ENCODE measurements at regions not wholly inside any gene's neighbourhood (a gene's known extent, or its start where the extent isn't known, plus 50 kb on each side); places are given as distances from the start of the nearest gene placed in this dataset.
"Not testable (repeated sequence)": the region's sequence is repeated elsewhere in the genome, so short reads cannot be mapped to it uniquely, and the experiment has no call there.

GRCh38 chr12:126432780-126433179, 1367.5 kb downstream of the AACS start:
- no peak for DNase-seq (ENCODE audit: low spot score)
- in situ Hi-C loops (cut with MboI; ENCODE audit: low pct_unique_long_range_greater_than_20kb, low sequenced_read_pairs, unreplicated experiment), result no loop called here
- no peak for TF ChIP-seq CTCF (IDR thresholded peaks at IDR 0.05; ENCODE audit: extremely low read depth, insufficient read depth, missing control alignments)

GRCh38 chr12:126434412-126434985, 1369.3 kb downstream of the AACS start:
- no peak for DNase-seq (ENCODE audit: low spot score)
- TF ChIP-seq CTCF (IDR thresholded peaks at IDR 0.05; ENCODE audit: extremely low read depth, insufficient read depth, missing control alignments), result no peak
- in situ Hi-C loops (cut with MboI; ENCODE audit: low pct_unique_long_range_greater_than_20kb, low sequenced_read_pairs, unreplicated experiment), result no loop called here

GRCh38 chr12:126436041-126436440, 1370.8 kb downstream of the AACS start:
- in situ Hi-C loops (cut with MboI; ENCODE audit: low pct_unique_long_range_greater_than_20kb, low sequenced_read_pairs, unreplicated experiment), result no loop called here
- no peak for DNase-seq (ENCODE audit: low spot score)
- no peak for TF ChIP-seq CTCF (IDR thresholded peaks at IDR 0.05; ENCODE audit: extremely low read depth, insufficient read depth, missing control alignments)

GRCh38 chr12:126437934-126438333, 1372.7 kb downstream of the AACS start:
- TF ChIP-seq CTCF (IDR thresholded peaks at IDR 0.05; ENCODE audit: extremely low read depth, insufficient read depth, missing control alignments), result no peak
- no peak for DNase-seq (ENCODE audit: low spot score)
- in situ Hi-C loops (cut with MboI; ENCODE audit: low pct_unique_long_range_greater_than_20kb, low sequenced_read_pairs, unreplicated experiment), result no loop called here

GRCh38 chr12:126443977-126444376, 1378.7 kb downstream of the AACS start:
- in situ Hi-C loops (cut with MboI; ENCODE audit: low pct_unique_long_range_greater_than_20kb, low sequenced_read_pairs, unreplicated experiment), result no loop called here
- no peak for DNase-seq (ENCODE audit: low spot score)
- no peak for TF ChIP-seq CTCF (IDR thresholded peaks at IDR 0.05; ENCODE audit: extremely low read depth, insufficient read depth, missing control alignments)

GRCh38 chr12:126447346-126447745, 1382.1 kb downstream of the AACS start:
- in situ Hi-C loops (cut with MboI; ENCODE audit: low pct_unique_long_range_greater_than_20kb, low sequenced_read_pairs, unreplicated experiment), result no loop called here
- DNase-seq (ENCODE audit: low spot score), result no peak
- no peak for TF ChIP-seq CTCF (IDR thresholded peaks at IDR 0.05; ENCODE audit: extremely low read depth, insufficient read depth, missing control alignments)

GRCh38 chr12:126451809-126452208, 1386.6 kb downstream of the AACS start:
- no peak for TF ChIP-seq CTCF (IDR thresholded peaks at IDR 0.05; ENCODE audit: extremely low read depth, insufficient read depth, missing control alignments)
- in situ Hi-C loops (cut with MboI; ENCODE audit: low pct_unique_long_range_greater_than_20kb, low sequenced_read_pairs, unreplicated experiment), result no loop called here
- DNase-seq (ENCODE audit: low spot score), result no peak

- DNase-seq (ENCODE audit: low spot score); in situ Hi-C loops (cut with MboI; ENCODE audit: low pct_unique_long_range_greater_than_20kb, low sequenced_read_pairs, unreplicated experiment): not testable (repeated sequence)
Measured at GRCh38 chr12:126452686-126453085, 1387.5 kb downstream of the AACS start.

Measured in GM13977 (cell line).